H54 (cell line): ENCODE measurements at regions not wholly inside any gene's neighbourhood (a gene's known extent, or its start where the extent isn't known, plus 50 kb on each side); places are given as distances from the start of the nearest gene placed in this dataset.

Experiments
- DNase-seq: peaks from one replicate; pipeline ENCODE4 v3.0.0; 2011; ENCODE audit warnings: low spot score, mixed read lengths; ENCODE audit not compliant: insufficient read length
- FAIRE-seq: peaks from 3 replicates; lab custom pipeline; 2011; peaks lifted over from hg19 to GRCh38; lab: Jason Lieb, UNC
- POLR2A ChIP-seq: IDR thresholded peaks from 2 replicates; pipeline ENCODE4 v1.6.1; 2011; ENCODE audit warnings: low read depth, mild to moderate bottlenecking, low read length

DNA sequence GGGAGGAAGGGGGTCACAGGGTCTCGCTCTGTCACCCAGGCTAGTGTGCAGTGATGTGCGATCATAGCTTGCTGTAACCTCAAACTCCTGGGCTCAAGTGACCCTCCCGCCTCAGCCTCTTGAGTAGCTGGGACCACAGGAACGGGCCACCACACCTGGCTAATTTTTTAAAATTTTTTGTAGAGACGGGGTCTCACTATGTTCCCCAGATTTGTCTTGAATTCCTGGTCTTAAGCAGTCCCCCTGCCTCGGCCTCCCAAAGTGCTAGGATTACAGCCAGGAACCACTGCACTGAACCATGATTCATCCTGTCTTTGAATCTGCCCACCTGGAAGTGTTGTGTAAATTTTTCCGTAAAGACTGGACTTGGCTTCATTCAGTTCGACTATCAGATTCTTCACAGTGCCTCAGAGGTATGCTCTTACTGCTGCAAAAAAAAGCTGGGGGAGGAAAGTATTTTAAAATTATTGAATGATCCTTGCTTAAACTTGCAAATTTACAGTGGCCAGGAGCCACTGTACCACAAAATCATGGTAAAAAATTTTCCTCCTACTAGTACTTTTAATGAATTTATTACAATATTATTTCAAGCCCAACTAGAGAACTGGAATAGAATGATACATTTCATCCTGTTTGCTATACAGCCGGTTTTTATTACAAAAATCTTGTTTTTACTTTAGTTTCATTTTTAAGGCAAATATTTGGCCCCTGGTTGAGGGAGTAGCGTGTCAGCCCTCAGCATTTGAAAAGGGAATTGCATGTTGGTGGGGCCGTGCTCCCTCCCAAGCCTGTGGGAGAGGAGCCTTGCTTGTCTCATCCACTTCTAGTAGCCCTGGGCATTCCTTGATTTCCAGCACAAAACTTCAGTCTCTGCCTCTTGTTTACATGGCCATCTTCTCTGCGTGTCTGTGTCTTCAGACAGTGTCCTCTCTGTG lies 202.5 kb upstream of the SGK1 start:
- TF ChIP-seq POLR2A: no peak
- no peak for FAIRE-seq
- DNase-seq: no peak

DNA sequence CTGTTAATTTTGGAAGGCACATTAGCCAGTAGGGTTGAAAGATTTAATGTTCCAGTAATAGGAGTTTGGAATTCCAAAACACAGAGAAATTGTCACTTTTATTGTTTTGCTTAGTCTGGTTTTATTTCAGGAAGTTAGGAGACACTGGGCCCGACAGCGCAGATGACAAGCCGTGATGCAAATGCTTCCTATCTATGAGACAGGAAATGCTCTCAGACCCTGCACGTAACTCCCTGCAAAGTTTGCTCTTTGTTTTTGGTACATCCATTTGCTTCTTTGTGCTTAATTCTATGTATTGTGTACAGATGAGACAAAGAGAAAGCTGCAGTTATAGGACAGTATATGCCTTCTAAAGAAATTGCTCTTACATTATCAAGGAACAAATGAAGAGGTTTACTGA lies 201.6 kb upstream of the SGK1 start:
- no peak for FAIRE-seq
- no peak for TF ChIP-seq POLR2A
- no peak for DNase-seq

DNA sequence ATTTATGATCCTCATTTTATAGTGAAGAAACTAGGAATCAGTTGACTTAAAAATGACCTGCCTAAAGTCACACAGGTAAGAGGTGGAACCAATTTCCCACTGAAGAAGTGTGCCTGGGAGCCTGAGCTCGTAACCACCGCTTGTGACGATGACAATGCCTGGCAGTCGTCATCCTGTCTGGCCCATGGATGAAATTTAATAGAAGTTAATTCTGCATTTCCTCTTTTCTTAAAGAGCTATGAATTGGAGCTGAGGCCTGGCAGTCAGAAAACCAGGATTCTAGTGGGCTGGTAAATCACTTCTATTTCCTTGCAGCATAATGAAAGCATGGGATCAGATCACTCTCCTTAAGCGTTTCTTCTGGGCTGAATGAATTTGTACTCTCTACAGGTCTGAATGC lies 200.0 kb upstream of the SGK1 start:
- no peak for TF ChIP-seq POLR2A
- no peak for DNase-seq
- FAIRE-seq: no peak

DNA sequence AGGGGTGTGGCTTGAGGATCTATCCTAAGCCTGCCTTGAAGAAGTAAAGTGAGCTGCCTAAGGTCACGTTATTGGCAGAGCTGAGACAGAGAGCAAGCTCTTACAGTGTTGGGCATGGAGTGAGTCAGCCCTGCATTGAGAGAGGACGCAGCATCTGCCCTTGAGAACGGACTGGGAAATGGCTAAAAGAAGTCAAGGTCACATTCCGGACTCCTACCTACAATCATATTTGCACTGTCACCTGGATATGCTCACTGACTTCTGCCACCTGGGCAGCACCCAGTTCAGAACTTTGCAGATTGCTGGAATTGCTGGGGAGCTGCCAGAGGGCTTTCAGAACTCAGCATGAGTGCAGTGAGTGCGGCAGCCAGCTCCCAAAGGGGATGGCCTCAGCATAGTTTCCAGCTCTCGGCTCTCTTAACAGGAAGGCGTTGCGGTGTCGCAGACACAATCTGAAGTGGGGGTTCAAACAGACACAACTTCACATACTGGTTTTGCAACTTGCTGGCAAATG lies 199.3 kb upstream of the SGK1 start:
- FAIRE-seq: peak; percentile 41
- no peak for TF ChIP-seq POLR2A
- peak; percentile 41 for DNase-seq

DNA sequence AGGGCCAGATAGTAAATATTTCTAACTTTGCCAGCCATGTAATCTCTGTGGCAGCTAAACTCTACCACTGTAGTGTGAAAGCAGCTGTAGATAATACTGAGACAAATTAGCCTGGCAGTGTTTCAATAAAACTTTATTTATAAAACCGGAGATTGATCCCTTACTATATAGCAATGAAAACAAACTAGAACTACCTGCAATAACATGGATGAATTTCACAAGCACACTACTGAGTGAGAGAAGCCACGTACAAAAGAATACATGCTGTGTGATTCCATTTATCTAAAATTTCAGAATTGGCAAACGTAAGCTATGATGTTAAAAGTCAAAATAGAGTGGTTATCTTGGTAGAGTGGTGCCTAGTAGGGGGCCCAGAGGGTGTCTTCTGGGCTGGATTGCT lies 198.7 kb upstream of the SGK1 start:
- DNase-seq (no peak), FAIRE-seq (no peak)
- TF ChIP-seq POLR2A: no peak

DNA sequence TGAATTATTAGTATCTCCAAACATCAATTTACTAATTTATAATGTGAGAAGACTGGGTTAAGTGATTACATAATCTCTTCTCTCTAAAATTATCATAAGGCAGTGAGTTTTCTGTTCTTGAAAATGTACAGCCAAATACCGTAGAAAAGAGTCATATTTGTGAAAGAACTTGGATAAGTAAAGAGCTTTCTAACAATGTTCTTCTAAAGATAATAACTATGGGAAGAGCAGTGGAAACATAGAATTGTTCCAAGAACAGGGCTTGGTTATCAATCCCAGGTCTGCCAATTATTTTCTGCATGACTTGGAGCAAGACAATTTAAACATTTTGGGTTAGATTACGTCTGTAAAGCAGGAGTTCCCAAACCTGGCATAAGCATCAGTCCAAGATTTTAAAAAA lies 198.1 kb upstream of the SGK1 start:
- DNase-seq (no peak), FAIRE-seq (no peak)
- TF ChIP-seq POLR2A: no peak

DNA sequence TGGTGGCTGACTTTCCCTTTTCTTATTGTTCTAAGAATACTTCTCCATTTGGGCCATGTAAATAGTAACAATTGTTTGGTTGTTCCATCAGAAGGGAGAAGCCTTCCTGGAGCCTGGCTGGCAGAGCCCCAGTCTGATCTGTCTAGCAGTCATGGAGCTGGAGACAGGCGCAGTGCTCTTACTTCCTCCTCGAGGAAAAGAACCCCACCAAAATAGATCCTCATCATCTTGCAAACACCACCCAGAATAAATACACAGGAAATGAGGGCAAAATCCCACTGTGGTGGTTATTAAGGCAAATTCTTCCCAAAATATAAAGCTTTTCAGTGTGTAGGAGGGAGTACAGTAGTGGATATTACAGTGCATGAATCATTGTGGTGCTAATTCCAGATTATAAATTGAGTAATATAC lies 195.1 kb upstream of the SGK1 start:
- DNase-seq: no peak
- no peak for TF ChIP-seq POLR2A
- no peak for FAIRE-seq

DNA sequence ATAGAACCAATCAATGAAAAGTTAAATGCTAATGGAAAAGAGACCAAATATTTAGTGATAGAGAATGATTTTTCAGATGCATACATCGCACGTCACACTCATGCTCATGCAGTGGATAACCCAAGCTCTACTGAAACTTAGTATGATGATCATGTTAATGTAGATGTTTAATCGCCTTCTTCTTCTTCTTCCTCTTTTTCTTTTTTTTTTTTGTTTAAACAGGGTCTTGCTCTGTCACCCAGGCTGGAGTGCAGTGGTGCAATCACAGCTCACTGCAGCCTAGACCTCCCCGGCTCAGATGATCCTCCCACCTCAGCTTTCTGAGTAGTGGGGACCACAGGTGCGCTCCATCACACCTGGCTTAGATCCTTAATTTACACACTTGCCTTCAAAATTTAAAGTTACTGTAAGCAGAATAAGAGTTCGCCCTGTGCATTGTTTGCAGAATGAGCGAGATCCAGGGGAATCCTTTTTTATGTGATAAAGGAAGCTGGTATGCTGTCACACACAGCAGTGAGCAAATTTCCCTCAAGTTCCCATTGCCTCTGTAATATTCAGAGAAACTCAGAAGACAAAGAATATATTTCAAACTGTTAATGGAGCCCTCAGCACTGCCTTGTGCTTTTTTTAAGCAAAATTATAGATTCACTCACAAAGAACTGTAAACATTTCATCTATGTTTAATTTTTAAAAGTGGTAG lies 194.2 kb upstream of the SGK1 start:
- DNase-seq (no peak), FAIRE-seq (no peak)
- no peak for TF ChIP-seq POLR2A

DNA sequence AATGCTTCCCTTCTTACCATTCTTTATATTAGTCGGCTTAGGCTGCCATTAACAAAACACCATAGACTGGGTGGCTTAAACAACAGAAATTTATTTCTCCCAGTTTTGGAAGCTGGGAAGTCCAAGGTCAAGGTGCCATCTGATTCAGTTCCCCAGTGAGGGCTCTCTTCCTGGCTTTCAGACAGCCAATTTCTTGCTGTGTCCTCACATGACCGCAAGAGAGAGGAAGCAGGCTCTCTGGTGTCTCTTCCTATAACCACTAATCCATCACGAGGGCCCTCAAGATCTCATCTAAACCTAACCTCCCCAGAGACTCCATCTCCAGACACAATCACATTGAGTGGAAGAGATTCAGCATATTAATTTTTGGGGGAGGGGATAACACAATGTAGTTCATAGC lies 193.0 kb upstream of the SGK1 start:
- DNase-seq (no peak), FAIRE-seq (no peak)
- TF ChIP-seq POLR2A: no peak

DNA sequence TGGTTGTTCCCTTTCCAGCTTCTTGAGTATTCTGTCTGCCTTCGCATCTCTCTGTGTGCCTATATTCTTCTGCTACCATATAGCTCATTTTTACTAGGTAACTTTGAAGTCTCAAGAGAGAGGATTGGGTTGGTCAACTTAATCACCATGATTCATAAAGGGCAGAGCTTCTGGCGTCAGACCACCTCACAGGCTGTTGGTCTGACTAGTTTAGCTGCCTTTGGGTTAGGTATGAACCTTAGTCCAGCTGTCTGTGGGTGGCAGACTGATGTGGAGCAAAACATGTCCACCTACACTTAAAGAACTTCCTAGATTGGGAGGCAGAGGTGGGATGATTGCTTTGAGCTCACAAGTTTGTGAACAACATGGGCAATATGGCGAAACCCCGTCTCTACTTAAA lies 192.2 kb upstream of the SGK1 start:
- no peak for TF ChIP-seq POLR2A
- FAIRE-seq: no peak
- no peak for DNase-seq

DNA sequence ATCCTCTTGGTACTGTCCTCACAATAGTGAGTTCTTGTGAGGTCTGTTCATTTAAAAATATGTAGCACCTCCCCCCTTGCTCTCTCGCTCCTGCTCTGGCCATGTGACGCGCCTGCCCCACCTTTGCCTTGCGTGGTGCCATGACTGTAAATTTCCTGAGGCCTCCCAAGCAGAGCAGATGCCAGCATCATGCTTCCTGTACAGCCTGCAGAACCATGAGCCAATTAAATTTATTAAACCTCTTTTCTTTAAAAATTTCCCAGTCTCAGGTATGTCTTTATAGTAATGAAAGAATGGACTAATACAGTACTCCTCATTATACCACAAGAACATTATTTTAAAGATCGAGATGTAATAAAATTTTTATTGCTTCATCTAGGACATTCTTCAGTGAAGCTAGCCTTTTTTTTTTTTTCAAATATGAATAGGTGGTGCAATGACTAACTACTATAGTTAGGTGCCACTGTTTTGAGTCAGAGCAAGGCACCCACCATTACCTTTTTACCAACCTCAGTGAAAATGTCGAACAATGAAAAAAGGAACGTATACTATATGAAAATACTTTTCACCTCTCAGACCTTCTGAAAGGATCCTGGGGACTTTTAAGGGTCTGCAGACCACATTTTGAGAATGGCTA lies 191.1 kb upstream of the SGK1 start:
- no peak for TF ChIP-seq POLR2A
- no peak for FAIRE-seq
- DNase-seq: no peak

DNA sequence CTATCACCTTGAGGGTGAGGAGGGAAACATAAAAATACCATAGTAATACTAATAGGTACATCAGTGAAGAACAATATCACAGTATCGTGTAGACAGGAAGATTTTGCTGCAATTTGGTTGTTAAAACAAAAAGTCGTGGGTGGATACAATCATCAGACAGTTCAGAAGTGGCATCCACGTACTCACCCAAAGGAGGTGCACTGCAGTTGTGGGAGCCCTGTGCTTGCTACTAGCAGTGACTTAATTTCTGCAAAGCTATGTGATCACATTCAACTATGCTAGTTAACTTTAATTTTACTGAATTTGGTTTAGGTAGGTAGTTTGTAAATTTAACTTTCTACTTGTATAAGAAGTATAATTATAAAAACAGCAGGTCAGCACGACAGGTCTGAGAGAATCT lies 188.2 kb upstream of the SGK1 start:
- no peak for TF ChIP-seq POLR2A
- FAIRE-seq (no peak), DNase-seq (no peak)

DNA sequence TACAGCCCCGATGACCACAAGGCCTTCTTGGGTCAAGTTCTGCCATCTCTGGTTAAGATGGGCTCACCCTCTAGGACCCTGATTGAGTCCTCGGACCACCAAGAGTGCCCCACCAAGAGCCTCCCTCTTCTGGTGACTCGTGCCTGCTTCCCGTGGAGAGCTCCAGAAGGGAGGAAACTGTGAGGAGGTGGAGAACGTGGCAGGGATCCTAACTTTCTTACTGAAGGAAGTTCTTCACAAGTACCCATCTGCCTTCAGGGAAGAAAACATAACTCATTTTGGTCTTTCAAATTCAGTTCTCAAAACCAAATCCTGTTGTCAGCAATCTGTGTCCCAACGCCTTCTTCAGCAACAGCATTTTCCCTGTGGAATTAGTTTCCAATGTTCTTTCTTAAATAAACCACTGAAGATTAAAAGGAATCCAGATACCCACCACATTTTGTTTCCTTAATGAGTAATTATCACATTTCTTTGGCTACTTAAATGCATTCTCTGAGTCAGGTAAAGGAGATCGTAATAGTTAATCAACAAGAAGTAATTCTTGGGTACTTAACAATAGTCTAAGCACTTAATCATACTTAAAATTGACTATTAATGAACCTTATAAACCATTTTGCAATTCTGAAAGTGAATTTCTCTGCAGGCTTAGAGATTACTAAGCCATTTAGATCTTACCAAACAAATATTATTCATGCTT lies 185.8 kb upstream of the SGK1 start:
- DNase-seq: no peak
- peak; percentile 41 for FAIRE-seq
- no peak for TF ChIP-seq POLR2A
